HFF-Myc (cell line): ENCODE measurements at regions not wholly inside any gene's neighbourhood (a gene's known extent, or its start where the extent isn't known, plus 50 kb on each side); places are given as distances from the start of the nearest gene placed in this dataset.

ENCODE experiments used
- DNase-seq: peaks from one replicate; pipeline ENCODE4 v3.0.0-alpha.2; 2011; ENCODE audit warnings: low read depth; ENCODE audit errors: extremely low read depth
- H3K4me3 ChIP-seq: replicated peaks from 2 replicates; pipeline ENCODE4 v1.5.1; 2011; ENCODE audit warnings: low read depth, mild to moderate bottlenecking, control low read depth, low read length
- TF ChIP-seq, protein P1 (sequence below): IDR thresholded peaks from 2 replicates; pipeline ENCODE4 v1.5.1; 2012; ENCODE audit warnings: mild to moderate bottlenecking, low read depth, low read length, control low read depth; ENCODE audit errors: missing control alignments

DNA sequence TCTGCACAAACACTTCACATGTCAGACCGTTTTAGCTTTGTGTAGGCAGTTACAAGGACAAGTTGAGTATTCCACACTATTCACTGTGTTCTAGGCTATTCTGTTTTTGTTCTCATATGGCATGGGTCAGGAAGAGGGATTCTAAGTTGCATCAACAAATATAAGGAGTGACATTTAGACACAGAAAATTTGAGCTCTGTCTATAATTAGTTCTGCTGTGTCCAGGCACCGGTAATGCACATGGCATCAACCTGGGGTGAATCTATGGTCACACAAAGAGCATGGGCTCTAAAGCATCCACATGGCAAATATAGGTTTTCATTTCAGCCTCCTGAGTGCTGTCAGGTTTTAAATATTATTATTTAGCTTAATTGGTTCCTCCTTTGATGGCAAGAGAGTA is 130.4 kb upstream of the PMFBP1 start:
- no peak for DNase-seq
- TF ChIP-seq, protein P1, sequence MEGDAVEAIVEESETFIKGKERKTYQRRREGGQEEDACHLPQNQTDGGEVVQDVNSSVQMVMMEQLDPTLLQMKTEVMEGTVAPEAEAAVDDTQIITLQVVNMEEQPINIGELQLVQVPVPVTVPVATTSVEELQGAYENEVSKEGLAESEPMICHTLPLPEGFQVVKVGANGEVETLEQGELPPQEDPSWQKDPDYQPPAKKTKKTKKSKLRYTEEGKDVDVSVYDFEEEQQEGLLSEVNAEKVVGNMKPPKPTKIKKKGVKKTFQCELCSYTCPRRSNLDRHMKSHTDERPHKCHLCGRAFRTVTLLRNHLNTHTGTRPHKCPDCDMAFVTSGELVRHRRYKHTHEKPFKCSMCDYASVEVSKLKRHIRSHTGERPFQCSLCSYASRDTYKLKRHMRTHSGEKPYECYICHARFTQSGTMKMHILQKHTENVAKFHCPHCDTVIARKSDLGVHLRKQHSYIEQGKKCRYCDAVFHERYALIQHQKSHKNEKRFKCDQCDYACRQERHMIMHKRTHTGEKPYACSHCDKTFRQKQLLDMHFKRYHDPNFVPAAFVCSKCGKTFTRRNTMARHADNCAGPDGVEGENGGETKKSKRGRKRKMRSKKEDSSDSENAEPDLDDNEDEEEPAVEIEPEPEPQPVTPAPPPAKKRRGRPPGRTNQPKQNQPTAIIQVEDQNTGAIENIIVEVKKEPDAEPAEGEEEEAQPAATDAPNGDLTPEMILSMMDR, result no peak
- H3K4me3 ChIP-seq, result no peak overlapping the region

DNA sequence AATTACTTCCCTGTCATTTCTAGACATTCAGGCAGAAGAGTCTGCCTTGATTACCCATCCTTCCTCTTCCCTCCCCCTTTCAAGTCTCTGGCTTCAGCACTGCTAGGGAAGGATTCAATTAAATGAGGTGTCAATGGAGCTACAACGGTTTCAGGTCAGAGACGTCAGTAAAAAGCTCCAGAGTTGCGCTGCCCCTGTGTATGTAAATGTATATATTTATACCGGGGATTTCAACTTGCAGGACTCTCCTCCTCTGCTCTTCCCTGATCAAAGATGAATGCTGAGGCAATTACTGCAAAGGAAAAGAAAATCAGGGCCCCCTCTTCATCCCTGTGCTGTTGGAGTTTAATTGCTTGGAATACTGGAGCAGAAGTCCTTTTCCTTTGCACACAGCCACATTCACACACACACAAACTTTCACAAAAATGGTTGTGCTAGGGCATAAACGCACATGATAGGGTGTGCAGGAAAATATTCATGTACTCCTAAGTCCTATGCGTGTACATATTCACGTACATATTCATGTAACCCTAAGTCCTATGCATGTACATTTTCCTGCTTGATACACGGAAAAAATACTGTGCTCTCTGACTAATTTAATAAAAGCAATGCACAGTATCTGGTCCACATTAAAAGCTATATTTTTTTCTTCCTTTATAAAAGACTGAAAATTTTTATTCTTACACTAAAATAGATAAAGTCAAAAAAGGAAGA is 129.7 kb upstream of the PMFBP1 start:
- TF ChIP-seq, protein P1, result no peak
- no peak overlapping the region for H3K4me3 ChIP-seq
- DNase-seq, result no peak

DNA sequence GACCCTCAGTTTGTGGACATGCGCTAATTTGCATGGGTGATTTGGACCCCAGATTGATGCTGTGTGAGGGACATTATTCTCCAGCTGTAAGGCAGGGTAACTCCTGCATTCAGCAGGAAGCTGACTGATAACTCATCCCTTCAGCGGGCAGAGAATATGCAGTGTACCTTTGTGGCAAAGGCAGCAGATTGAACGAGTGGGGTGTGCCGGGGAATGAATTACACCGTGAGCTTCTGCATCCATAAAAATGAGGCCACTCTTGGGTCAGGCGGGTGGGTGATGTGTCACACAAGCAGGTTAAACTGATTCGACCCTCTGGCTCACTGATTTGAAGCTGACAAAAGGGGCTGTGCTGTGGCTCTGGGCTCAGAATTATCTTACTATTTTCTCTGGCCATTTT is 128.9 kb upstream of the PMFBP1 start:
- TF ChIP-seq, protein P1, result no peak
- no peak for DNase-seq
- H3K4me3 ChIP-seq, result no peak overlapping the region

DNA sequence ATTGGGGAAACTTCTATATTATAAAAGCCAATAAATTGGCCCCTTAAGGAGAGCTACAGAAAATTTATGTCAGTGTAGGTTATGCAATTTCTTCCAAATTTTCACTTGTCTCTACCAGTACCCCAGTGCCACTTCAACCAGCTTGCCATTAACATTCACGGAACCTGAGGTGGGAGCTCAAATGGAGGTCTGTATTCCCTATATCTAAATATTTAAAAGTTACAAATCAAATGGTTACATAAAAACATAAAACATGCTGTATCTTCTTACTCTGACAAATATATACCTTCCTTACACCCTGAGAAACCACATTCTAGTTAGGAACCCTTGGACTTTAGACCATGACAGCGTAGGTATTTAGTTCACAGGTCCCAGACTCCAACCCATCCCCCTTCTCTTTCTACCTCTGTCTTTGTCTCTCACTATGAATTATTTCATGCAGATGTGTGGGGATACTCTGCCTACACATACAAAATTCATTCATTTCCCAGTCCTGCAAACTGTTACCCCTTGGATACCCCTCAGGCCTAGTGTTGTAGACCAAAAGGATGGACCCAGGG is 127.8 kb upstream of the PMFBP1 start:
- DNase-seq, result no peak
- H3K4me3 ChIP-seq, result no peak overlapping the region
- TF ChIP-seq, protein P1, result no peak

DNA sequence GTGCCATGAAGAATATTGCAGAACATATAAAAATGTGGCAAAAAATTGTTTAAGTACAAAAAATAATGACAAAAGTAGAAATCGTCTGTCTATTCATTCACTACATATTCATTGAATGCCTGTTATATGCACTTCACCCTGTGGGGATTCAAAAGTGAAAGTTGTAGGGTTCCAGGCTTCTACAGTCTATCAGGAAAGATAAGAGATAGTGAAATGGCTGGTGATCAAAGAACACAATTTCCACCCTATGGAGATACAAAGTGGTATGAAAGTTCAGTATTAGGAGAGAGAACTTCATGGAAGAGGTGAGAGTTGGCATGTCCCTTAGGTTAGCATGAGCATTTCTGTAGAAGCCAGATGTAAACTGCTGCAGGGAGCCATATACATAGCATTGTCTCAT is 127.0 kb upstream of the PMFBP1 start:
- TF ChIP-seq, protein P1, result no peak
- no peak overlapping the region for H3K4me3 ChIP-seq

DNA sequence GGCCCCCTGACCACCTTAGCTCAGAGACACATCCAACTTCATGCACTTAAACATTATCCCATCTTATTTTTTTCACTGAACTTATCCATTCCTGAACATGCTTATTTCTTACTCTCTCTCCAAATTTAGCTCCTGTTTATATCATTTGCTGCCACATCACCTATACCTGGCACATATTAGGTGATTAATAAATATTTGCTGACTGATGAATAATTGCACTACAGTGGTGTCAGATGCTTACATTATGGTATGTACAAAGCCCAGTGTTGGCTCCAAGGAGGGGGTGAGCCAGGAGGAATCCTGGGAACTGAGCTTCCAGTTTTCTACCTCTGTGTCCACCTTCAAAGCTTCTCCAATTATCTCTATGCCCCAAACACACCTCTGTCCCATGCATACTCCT is 124.0 kb upstream of the PMFBP1 start:
- TF ChIP-seq, protein P1, result no peak
- DNase-seq, result no peak
- no peak overlapping the region for H3K4me3 ChIP-seq

More for the DNA sequence above, 127.0 kb upstream of the PMFBP1 start:
- DNase-seq, result no peak
